CD4-positive, alpha-beta T cell (primary cell): ENCODE measurements at regions not wholly inside any gene's neighbourhood (a gene's known extent, or its start where the extent isn't known, plus 50 kb on each side); places are given as distances from the start of the nearest gene placed in this dataset.

Source experiments
- ATAC-seq: fragments of 200-7000 bp; cut with Tn5 transposase; one replicate; pipeline ENCODE4 v1.10.0; 2022; ENCODE audit warnings: mild to moderate bottlenecking; ENCODE audit not compliant: poor library complexity
- CTCF ChIA-PET: fragments of 350-600 bp; sonication (Branson Sonifier 250); formaldehyde crosslinking; loops from one replicate; lab custom pipeline; 2021; ENCODE audit warnings: antibody characterized with exemption, inconsistent platforms; lab: Charles Lee
- POLR2A ChIA-PET: fragments of 350-600 bp; sonication (Branson Sonifier 250); formaldehyde crosslinking; loops from one replicate; lab custom pipeline; 2021; ENCODE audit warnings: antibody characterized with exemption, inconsistent platforms; lab: Charles Lee
- DNase-seq, 14 experiments: peaks; one replicate each; pipeline ENCODE4 v3.0.0-alpha.2; 2013 to 2020; ENCODE audit warnings: mixed read lengths in 2 of 14
- H3K27ac ChIP-seq, 2 donors: one replicate each; pipeline versions ENCODE4 v1.5.1 to v1.7.0; 2013; ENCODE audit warnings: low read length in 2 of 2, low read depth in 1 of 2, mild to moderate bottlenecking in 1 of 2
- H3K27me3 ChIP-seq, 2 experiments: 1 replicate in 1 of 2; 2 replicates in 1 of 2; pipeline versions ENCODE4 v1.6.1 to v1.7.0; 2013; ENCODE audit warnings: low read length in 2 of 2, control low read depth in 1 of 2, mild to moderate bottlenecking in 1 of 2, moderate library complexity in 1 of 2; ENCODE audit not compliant: insufficient read depth in 2 of 2, control insufficient read depth in 1 of 2
- H3K36me3 ChIP-seq: one replicate; pipeline ENCODE4 v1.6.1; 2013; ENCODE audit warnings: low read length, control low read depth; ENCODE audit not compliant: insufficient read depth
- H3K4me1 ChIP-seq: one replicate; pipeline ENCODE4 v1.6.1; 2013; ENCODE audit warnings: low read length, control low read depth; ENCODE audit not compliant: insufficient read depth
- H3K4me3 ChIP-seq: one replicate; pipeline ENCODE4 v1.5.1; 2013; ENCODE audit warnings: mild to moderate bottlenecking, low read length, moderate library complexity
- H3K9me3 ChIP-seq, 2 experiments: 1 replicate in 1 of 2; 2 replicates in 1 of 2; pipeline versions ENCODE4 v1.6.1 to v1.7.0; 2013; ENCODE audit warnings: low read length in 2 of 2, mild to moderate bottlenecking in 2 of 2, control low read depth in 1 of 2, moderate library complexity in 1 of 2; ENCODE audit not compliant: control insufficient read depth in 1 of 2, insufficient read depth in 1 of 2
- H3K27ac Mint-ChIP-seq: one replicate; pipeline ENCODE4 v1.8.0; 2020; ENCODE audit warnings: mixed read lengths
- H3K27me3 Mint-ChIP-seq: one replicate; pipeline ENCODE4 v1.8.0; 2021; ENCODE audit warnings: mixed read lengths
- H3K36me3 Mint-ChIP-seq: one replicate; pipeline ENCODE4 v1.8.0; 2021; ENCODE audit warnings: low read depth, mixed read lengths
- H3K4me1 Mint-ChIP-seq: one replicate; pipeline ENCODE4 v1.8.0; 2021; ENCODE audit warnings: low read depth, mixed read lengths
- H3K4me3 Mint-ChIP-seq: one replicate; pipeline ENCODE4 v1.8.0; 2020; ENCODE audit warnings: mild to moderate bottlenecking, mixed read lengths
- H3K9me3 Mint-ChIP-seq: one replicate; pipeline ENCODE4 v1.8.0; 2020; ENCODE audit warnings: mixed read lengths
- CTCF ChIP-seq: fragments of 200-600 bp; IDR thresholded peaks from one replicate; pipeline ENCODE4 v1.8.0; 2022; ENCODE audit warnings: antibody characterized with exemption, mild to moderate bottlenecking
- intact Hi-C, 2 experiments: fragments of 100-400 bp; cut with DNase I in 1 of 2; cut with micrococcal nuclease in 1 of 2; formaldehyde crosslinking; loops; one replicate each; pipeline versions ENCODE4 v1.15.1 to v1.9.0; 2023 to 2025; cut with DNase I, micrococcal nuclease

GRCh38 chrX:22376369-22376768 lies 103.7 kb downstream of the CBLL2 start:
- no peaks in the 10 kb centered on the region for H3K36me3 ChIP-seq
- no peak overlapping the region for H3K27ac Mint-ChIP-seq
- TF ChIP-seq CTCF, result no peak
- H3K4me1 Mint-ChIP-seq, result no peaks in the 10 kb centered on the region
- no peak for ATAC-seq
- no peak overlapping the region for H3K27ac ChIP-seq
- no peaks in the 10 kb centered on the region for H3K9me3 ChIP-seq
- DNase-seq, result no peak
- ChIA-PET CTCF (no interaction called here), POLR2A (no interaction called here)
- no peak overlapping the region for H3K4me3 Mint-ChIP-seq
- H3K4me3 ChIP-seq, result no peak overlapping the region
- no peaks in the 10 kb centered on the region for H3K27me3 ChIP-seq
- H3K9me3 Mint-ChIP-seq, result no peaks in the 10 kb centered on the region
- H3K36me3 Mint-ChIP-seq, result no peaks in the 10 kb centered on the region
- intact Hi-C loops, result no loop called here
- no peaks in the 10 kb centered on the region for H3K27me3 Mint-ChIP-seq
- no peaks in the 10 kb centered on the region for H3K4me1 ChIP-seq

GRCh38 chrX:22378296-22378695 lies 105.6 kb downstream of the CBLL2 start:
- no peaks in the 10 kb centered on the region for H3K36me3 ChIP-seq
- H3K4me3 ChIP-seq, result no peak overlapping the region
- POLR2A ChIA-PET, result no interaction called here
- no peaks in the 10 kb centered on the region for H3K4me1 ChIP-seq
- TF ChIP-seq CTCF, result no peak
- intact Hi-C loops, result no loop called here
- ATAC-seq (no peak), DNase-seq (no peak)
- no peaks in the 10 kb centered on the region for H3K36me3 Mint-ChIP-seq
- CTCF ChIA-PET, result no interaction called here
- H3K27ac Mint-ChIP-seq, result no peak overlapping the region
- H3K4me3 Mint-ChIP-seq, result no peak overlapping the region
- H3K4me1 Mint-ChIP-seq, result no peaks in the 10 kb centered on the region
- H3K27me3 ChIP-seq, result no peaks in the 10 kb centered on the region
- H3K27ac ChIP-seq, result no peak overlapping the region
- H3K9me3 ChIP-seq, result no peaks in the 10 kb centered on the region
- H3K9me3 Mint-ChIP-seq, result no peaks in the 10 kb centered on the region
- H3K27me3 Mint-ChIP-seq, result no peaks in the 10 kb centered on the region

- Histone ChIP-seq H3K9me3 (no peaks in the 10 kb centered on the region), H3K4me3 (no peak overlapping the region), H3K27me3 (no peaks in the 10 kb centered on the region), H3K4me1 (no peaks in the 10 kb centered on the region), H3K27ac (no peak overlapping the region), H3K36me3 (no peaks in the 10 kb centered on the region)
- no peaks in the 10 kb centered on the region for H3K9me3 Mint-ChIP-seq
- CTCF ChIA-PET, result no interaction called here
- H3K4me3 Mint-ChIP-seq, result no peak overlapping the region
- POLR2A ChIA-PET, result no interaction called here
- no peak for TF ChIP-seq CTCF
- ATAC-seq (no peak), DNase-seq (no peak)
- intact Hi-C loops, result no loop called here
- no peak overlapping the region for H3K27ac Mint-ChIP-seq
- no peaks in the 10 kb centered on the region for H3K27me3 Mint-ChIP-seq
- H3K4me1 Mint-ChIP-seq, result no peaks in the 10 kb centered on the region
- H3K36me3 Mint-ChIP-seq, result no peaks in the 10 kb centered on the region
Observed at GRCh38 chrX:22383988-22384387, 111.3 kb downstream of the CBLL2 start.
